ENCODE measurements at regions not wholly inside any gene's neighbourhood (a gene's known extent, or its start where the extent isn't known, plus 50 kb on each side); places are given as distances from the start of the nearest gene placed in this dataset. TPM values are rescaled to one million over a fixed set of nuclear protein-coding genes. Genes with fewer than 3 reads are reported as not detected.

- TF ChIP-seq CTCF (IDR thresholded peaks at IDR 0.05; ENCODE audit: insufficient read depth, low read depth, low read length), result no peak
- no peak for DNase-seq (ENCODE audit: low read depth)
- ChIA-PET CTCF (interaction anchor here (6.3 kb wide), 1 partner anchor 12 kb away, joined by 26 read pairs; no protein-coding TSS in a partner anchor), POLR2A (no interaction called here)
- Histone ChIP-seq H3K36me3 (ENCODE audit: control insufficient read depth, insufficient read depth, low read length) (no peaks in the 10 kb centered on the region), H3K27me3 (ENCODE audit: control insufficient read depth, insufficient read depth, low read length) (no peaks in the 10 kb centered on the region), H3K4me3 (ENCODE audit: low read depth, low read length) (no peak overlapping the region)
These were observed 58.4 kb upstream of the GOLIM4 start for GRCh38 chr3:168154089-168154488.

GRCh38 chr3:168152149-168152548 is 56.4 kb upstream of the GOLIM4 start:
- TF ChIP-seq CTCF (IDR thresholded peaks at IDR 0.05; ENCODE audit: insufficient read depth, low read depth, low read length), result no peak
- Histone ChIP-seq H3K36me3 (ENCODE audit: control insufficient read depth, insufficient read depth, low read length) (no peaks in the 10 kb centered on the region), H3K4me3 (ENCODE audit: low read depth, low read length) (no peak overlapping the region), H3K27me3 (ENCODE audit: control insufficient read depth, insufficient read depth, low read length) (no peaks in the 10 kb centered on the region)
- DNase-seq (ENCODE audit: low read depth), result no peak
- ChIA-PET CTCF (interaction anchor here (6.3 kb wide), 1 partner anchor 14 kb away, joined by 26 read pairs; no protein-coding TSS in a partner anchor), POLR2A (no interaction called here)

Small RNAs in the stretch of these regions (small RNA-seq; reads per million reads assigned to genes)
- gene MIR551B (ENCODE audit: insufficient read length, low read depth, low replicate concordance), result not detected
- not detected for gene RNU2-20P (ENCODE audit: insufficient read length, low read depth, low replicate concordance)

Data from BJ (cell line).